ENCODE measurements at regions not wholly inside any gene's neighbourhood (a gene's known extent, or its start where the extent isn't known, plus 50 kb on each side); places are given as distances from the start of the nearest gene placed in this dataset.

DNA sequence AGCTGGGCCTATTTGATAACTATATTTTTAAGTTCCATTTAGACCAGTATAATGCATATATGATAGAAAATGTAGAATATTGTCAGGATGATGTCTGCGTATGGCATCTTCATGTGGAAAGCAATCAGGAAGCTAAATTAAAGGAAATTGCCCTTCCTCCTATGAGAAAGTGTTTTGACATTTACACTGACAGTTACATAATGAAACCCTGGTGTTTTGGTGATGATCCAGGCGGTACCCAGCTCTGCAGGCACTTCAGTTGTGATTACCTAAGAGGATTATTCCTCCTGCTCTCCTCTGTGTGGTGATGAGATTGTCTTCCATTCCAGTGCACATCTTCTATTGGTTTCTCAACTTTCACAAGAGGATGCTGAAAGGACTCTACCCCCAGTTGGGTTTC, 126.5 kb upstream of the MITF start:
- no peak for TF ChIP-seq POLR2A (IDR thresholded peaks at IDR 0.05)
- TF ChIP-seq, protein P1, sequence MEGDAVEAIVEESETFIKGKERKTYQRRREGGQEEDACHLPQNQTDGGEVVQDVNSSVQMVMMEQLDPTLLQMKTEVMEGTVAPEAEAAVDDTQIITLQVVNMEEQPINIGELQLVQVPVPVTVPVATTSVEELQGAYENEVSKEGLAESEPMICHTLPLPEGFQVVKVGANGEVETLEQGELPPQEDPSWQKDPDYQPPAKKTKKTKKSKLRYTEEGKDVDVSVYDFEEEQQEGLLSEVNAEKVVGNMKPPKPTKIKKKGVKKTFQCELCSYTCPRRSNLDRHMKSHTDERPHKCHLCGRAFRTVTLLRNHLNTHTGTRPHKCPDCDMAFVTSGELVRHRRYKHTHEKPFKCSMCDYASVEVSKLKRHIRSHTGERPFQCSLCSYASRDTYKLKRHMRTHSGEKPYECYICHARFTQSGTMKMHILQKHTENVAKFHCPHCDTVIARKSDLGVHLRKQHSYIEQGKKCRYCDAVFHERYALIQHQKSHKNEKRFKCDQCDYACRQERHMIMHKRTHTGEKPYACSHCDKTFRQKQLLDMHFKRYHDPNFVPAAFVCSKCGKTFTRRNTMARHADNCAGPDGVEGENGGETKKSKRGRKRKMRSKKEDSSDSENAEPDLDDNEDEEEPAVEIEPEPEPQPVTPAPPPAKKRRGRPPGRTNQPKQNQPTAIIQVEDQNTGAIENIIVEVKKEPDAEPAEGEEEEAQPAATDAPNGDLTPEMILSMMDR (IDR thresholded peaks at IDR 0.05): no peak

Data from testis (tissue), 2 donors.